A673 (cell line): ENCODE measurements at regions not wholly inside any gene's neighbourhood (a gene's known extent, or its start where the extent isn't known, plus 50 kb on each side); places are given as distances from the start of the nearest gene placed in this dataset.
A peak's percentile ranks its signal among the peaks of the same experiment; 100 is the strongest.

Experiments
- BruUV-seq: library from RNA; stranded (reverse); fragments of 400-500 nt; replicated peaks from 2 replicates; lab custom pipeline; 2021; lab: Mats Ljungman, UMichigan
- CTCF ChIA-PET: fragments of 300-600 bp; sonication (Branson Sonifier 250); formaldehyde crosslinking; loops from one replicate; lab custom pipeline; 2022; ENCODE audit warnings: antibody characterized with exemption; lab: Charles Lee
- POLR2A ChIA-PET: fragments of 300-600 bp; sonication (Branson Sonifier 250); formaldehyde crosslinking; loops from one replicate; lab custom pipeline; 2022; ENCODE audit warnings: antibody characterized with exemption; ENCODE audit not compliant: low non-redundant PET; lab: Charles Lee
- DNase-seq: peaks from one replicate; pipeline ENCODE4 v3.0.0-alpha.2; 2015; ENCODE audit warnings: low spot score
- H3K27ac ChIP-seq: fragments of 200-600 bp; sonication (generic); 2 replicates; pipeline ENCODE4 v1.5.1; 2016; ENCODE audit warnings: mixed run types, low read depth, mild to moderate bottlenecking, mixed read lengths, antibody characterized with exemption, low read length; ENCODE audit not compliant: poor library complexity, severe bottlenecking
- H3K27me3 ChIP-seq: fragments of 200-600 bp; sonication (generic); replicated peaks from 2 replicates; pipeline ENCODE4 v1.6.1; 2017; ENCODE audit warnings: mixed run types, low read depth, mild to moderate bottlenecking, mixed read lengths, antibody characterized with exemption, low read length; ENCODE audit not compliant: insufficient read depth, poor library complexity
- H3K36me3 ChIP-seq: fragments of 200-600 bp; sonication (generic); 2 replicates; pipeline ENCODE4 v1.6.1; 2016; ENCODE audit warnings: mixed run types, mild to moderate bottlenecking, mixed read lengths, antibody characterized with exemption, low read length; ENCODE audit not compliant: insufficient read depth, poor library complexity, severe bottlenecking
- H3K4me1 ChIP-seq: fragments of 200-600 bp; sonication (generic); 2 replicates; pipeline ENCODE4 v1.6.1; 2017; ENCODE audit warnings: mixed run types, mild to moderate bottlenecking, mixed read lengths, antibody characterized with exemption, low read length; ENCODE audit not compliant: insufficient read depth, poor library complexity, severe bottlenecking
- H3K4me3 ChIP-seq: fragments of 200-600 bp; sonication (generic); 2 replicates; pipeline ENCODE4 v1.5.1; 2016; ENCODE audit warnings: low read depth, mixed run types, mild to moderate bottlenecking, mixed read lengths, low read length; ENCODE audit not compliant: poor library complexity, severe bottlenecking
- H3K9me3 ChIP-seq: fragments of 200-600 bp; sonication (generic); 2 replicates; pipeline ENCODE4 v1.6.1; 2016; ENCODE audit warnings: mixed run types, low read depth, mild to moderate bottlenecking, mixed read lengths, antibody characterized with exemption, low read length; ENCODE audit not compliant: poor library complexity, severe bottlenecking
- EZH2 ChIP-seq: fragments of 200-600 bp; sonication (generic); IDR thresholded peaks from 2 replicates; pipeline ENCODE4 v1.6.1; 2017; ENCODE audit warnings: borderline replicate concordance, low read depth, mild to moderate bottlenecking, mixed read lengths, antibody characterized with exemption, low read length; ENCODE audit not compliant: poor library complexity, severe bottlenecking
- intact Hi-C: fragments of 100-400 bp; cut with micrococcal nuclease; formaldehyde crosslinking; loops from one replicate; pipeline ENCODE4 v1.10.0; 2022; ENCODE audit not compliant: unreplicated experiment
- TF ChIP-seq, protein P1 (sequence below): fragments of 300-800, 200-600 bp; sonication (generic); conservative IDR thresholded peaks from 2 replicates; pipeline ENCODE4 v1.5.1; 2017; ENCODE audit warnings: low read depth, mild to moderate bottlenecking, antibody characterized with exemption, low read length, moderate library complexity, mixed read lengths

DNA sequence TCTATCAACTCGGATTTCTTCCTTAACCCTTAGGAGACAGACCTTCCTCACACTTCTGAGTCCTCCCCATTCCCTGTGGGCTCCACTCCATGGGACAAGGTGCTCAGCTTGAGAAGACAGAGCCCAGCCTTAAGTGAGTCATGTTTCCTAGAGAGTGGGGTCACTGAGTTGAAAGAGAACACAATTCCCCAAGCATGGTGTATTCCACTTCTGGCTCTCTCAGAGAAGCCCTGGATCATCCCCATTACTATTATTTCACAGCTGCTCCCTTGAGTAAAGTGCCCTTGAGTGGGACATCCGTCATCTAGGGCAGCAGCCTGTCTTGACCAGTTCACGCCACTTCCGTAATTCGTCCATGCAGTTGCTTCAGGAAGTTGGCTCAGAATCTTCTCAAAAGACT, 604.8 kb downstream of the BNC2 start:
- ChIA-PET CTCF (no interaction called here), POLR2A (no interaction called here)
- H3K36me3 ChIP-seq = no peaks in the 10 kb centered on the region
- H3K4me1 ChIP-seq = no peaks in the 10 kb centered on the region
- no peaks in the 10 kb centered on the region for H3K9me3 ChIP-seq
- BruUV-seq = no TSS peak
- no peak overlapping the region for H3K4me3 ChIP-seq
- no peak for DNase-seq
- H3K27ac ChIP-seq = no peak overlapping the region
- TF ChIP-seq, protein P1, sequence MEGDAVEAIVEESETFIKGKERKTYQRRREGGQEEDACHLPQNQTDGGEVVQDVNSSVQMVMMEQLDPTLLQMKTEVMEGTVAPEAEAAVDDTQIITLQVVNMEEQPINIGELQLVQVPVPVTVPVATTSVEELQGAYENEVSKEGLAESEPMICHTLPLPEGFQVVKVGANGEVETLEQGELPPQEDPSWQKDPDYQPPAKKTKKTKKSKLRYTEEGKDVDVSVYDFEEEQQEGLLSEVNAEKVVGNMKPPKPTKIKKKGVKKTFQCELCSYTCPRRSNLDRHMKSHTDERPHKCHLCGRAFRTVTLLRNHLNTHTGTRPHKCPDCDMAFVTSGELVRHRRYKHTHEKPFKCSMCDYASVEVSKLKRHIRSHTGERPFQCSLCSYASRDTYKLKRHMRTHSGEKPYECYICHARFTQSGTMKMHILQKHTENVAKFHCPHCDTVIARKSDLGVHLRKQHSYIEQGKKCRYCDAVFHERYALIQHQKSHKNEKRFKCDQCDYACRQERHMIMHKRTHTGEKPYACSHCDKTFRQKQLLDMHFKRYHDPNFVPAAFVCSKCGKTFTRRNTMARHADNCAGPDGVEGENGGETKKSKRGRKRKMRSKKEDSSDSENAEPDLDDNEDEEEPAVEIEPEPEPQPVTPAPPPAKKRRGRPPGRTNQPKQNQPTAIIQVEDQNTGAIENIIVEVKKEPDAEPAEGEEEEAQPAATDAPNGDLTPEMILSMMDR = no peak
- no peak for TF ChIP-seq EZH2
- no peaks in the 10 kb centered on the region for H3K27me3 ChIP-seq
- intact Hi-C loops = no loop called here

DNA sequence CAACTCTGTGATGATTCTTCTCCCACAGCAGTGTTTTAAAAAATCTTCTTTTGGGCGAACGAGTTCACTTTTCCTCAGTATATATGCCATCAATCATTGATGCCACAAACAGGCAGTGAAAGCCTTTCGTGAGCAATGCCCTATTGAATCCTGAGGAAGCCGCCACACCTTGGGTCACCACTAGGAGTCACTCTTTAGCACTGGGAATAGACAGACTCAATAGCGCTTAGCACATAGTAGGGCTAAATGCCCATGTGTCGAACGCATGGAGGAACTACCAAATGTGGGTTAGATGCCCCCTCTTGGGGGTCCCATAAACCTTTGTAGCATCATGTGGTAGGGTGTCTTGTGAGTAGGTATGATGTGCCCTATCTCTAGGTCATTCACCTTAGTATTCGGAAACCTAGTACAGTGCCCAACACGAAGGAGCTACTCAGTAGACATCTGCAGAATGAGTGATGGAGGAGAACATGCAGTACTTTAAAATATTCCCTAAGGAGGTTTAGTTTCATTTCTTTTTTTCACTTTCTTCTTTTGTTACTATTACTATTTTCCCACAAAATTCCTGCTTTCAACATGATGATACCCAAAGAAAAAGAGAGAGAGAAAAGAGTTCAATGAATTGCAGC, 603.7 kb downstream of the BNC2 start:
- no peak overlapping the region for H3K4me3 ChIP-seq
- no peak overlapping the region for H3K27ac ChIP-seq
- H3K36me3 ChIP-seq = no peaks in the 10 kb centered on the region
- BruUV-seq = no TSS peak
- H3K9me3 ChIP-seq = no peaks in the 10 kb centered on the region
- TF ChIP-seq, protein P1 = peak; percentile 54
- TF ChIP-seq EZH2 = no peak
- ChIA-PET POLR2A (no interaction called here), CTCF (no interaction called here)
- intact Hi-C loops = no loop called here
- no peaks in the 10 kb centered on the region for H3K27me3 ChIP-seq
- H3K4me1 ChIP-seq = no peaks in the 10 kb centered on the region
- no peak for DNase-seq

DNA sequence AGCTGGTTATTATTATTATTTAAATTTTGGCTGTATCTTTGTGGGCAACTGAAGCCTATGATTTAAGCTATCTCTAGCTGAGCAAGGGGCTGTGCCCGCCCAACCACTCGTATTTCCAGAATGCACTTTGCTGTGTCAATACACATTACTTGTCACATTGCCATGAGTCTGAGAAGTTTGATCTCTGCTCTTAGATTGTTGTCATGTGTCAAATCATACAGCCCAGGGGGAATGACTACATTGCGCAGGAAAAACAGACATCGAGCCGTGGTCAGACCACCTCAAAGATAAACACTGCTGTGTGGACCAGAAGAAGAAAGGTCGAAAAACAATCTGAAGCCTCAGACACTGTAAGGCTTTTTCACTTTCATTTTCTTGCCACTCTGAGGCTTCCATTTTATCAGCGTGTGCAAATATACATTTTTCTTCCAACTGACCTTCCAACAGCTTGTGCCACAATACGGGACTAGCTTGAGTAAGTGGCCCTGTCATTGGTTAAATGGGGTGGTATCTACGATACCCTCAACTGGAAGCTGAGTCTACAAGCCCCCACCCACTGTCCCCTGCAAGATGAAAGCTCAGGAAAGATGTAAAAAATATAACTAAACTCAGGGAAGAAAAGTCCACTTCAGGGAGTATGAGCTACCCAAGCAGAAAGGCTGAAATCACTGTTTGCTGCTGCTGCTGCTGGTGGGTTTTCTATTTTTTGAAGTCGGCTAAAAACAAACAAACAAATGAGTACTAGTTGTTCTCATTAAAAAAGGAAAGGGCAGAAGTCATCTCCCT, 603.0 kb downstream of the BNC2 start:
- H3K4me1 ChIP-seq = no peaks in the 10 kb centered on the region
- TF ChIP-seq, protein P1 = no peak
- no peak for TF ChIP-seq EZH2
- no peak overlapping the region for H3K4me3 ChIP-seq
- no peaks in the 10 kb centered on the region for H3K9me3 ChIP-seq
- DNase-seq = no peak
- no peaks in the 10 kb centered on the region for H3K27me3 ChIP-seq
- intact Hi-C loops = no loop called here
- H3K27ac ChIP-seq = no peak overlapping the region
- no TSS peak for BruUV-seq
- no peaks in the 10 kb centered on the region for H3K36me3 ChIP-seq
- ChIA-PET CTCF (no interaction called here), POLR2A (no interaction called here)
